ENCODE measurements at regions not wholly inside any gene's neighbourhood (a gene's known extent, or its start where the extent isn't known, plus 50 kb on each side); places are given as distances from the start of the nearest gene placed in this dataset.

DNA sequence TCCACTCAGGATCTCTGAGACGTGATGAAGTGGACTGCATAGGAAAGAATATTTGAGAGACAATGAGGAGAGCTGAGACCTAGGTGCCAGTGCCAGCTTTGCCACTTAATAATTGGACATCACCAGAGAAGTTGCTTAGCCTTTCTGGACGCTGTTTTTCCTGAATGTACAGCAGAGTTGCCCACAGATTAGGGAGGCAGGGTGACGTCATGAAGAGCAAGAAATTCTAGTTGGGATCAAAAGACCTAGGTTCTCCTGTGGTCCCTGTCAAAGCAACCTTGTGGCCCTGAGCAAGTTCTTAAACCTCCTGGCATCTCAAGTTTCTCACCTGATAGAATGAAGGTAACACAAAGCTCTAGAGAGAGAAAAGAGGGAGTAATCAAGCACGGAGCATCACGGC, 174.6 kb upstream of the TENM4 start:
- TF ChIP-seq, protein P1, sequence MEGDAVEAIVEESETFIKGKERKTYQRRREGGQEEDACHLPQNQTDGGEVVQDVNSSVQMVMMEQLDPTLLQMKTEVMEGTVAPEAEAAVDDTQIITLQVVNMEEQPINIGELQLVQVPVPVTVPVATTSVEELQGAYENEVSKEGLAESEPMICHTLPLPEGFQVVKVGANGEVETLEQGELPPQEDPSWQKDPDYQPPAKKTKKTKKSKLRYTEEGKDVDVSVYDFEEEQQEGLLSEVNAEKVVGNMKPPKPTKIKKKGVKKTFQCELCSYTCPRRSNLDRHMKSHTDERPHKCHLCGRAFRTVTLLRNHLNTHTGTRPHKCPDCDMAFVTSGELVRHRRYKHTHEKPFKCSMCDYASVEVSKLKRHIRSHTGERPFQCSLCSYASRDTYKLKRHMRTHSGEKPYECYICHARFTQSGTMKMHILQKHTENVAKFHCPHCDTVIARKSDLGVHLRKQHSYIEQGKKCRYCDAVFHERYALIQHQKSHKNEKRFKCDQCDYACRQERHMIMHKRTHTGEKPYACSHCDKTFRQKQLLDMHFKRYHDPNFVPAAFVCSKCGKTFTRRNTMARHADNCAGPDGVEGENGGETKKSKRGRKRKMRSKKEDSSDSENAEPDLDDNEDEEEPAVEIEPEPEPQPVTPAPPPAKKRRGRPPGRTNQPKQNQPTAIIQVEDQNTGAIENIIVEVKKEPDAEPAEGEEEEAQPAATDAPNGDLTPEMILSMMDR (IDR thresholded peaks at IDR 0.05; ENCODE audit: control extremely low read depth in 1 of 3, insufficient read depth in 1 of 3, low read depth in 1 of 3, low read length in 3 of 3): no peak
- TF ChIP-seq POLR2AphosphoS5 (IDR thresholded peaks at IDR 0.05; ENCODE audit: low read depth, low read length): no peak
- no peak for TF ChIP-seq TBP (IDR thresholded peaks at IDR 0.05; ENCODE audit: low read depth, low read length)
- TF ChIP-seq SP2 (IDR thresholded peaks at IDR 0.05; ENCODE audit: low read length): no peak
- no peak for TF ChIP-seq RAD21 (IDR thresholded peaks at IDR 0.05 in 1 of 2, conservative IDR thresholded peaks at IDR 0.05 in 1 of 2; ENCODE audit: low read depth in 2 of 2, low read length in 2 of 2)
- no peak for TF ChIP-seq GABPA (IDR thresholded peaks at IDR 0.05; ENCODE audit: borderline replicate concordance, insufficient read depth, low read length)
- no peak for TF ChIP-seq CHD2 (IDR thresholded peaks at IDR 0.05; ENCODE audit: low read length)
- no peak for TF ChIP-seq TAF1 (IDR thresholded peaks at IDR 0.05; ENCODE audit: low read depth, low read length)
- TF ChIP-seq ASH2L (IDR thresholded peaks at IDR 0.05; ENCODE audit: low read length): no peak
- no peak for TF ChIP-seq SP4 (IDR thresholded peaks at IDR 0.05; ENCODE audit: low read length)
- TF ChIP-seq SIN3A (conservative IDR thresholded peaks at IDR 0.05 in 1 of 2, IDR thresholded peaks at IDR 0.05 in 1 of 2; ENCODE audit: low read depth in 1 of 2, low read length in 2 of 2): no peak
- TF ChIP-seq POLR2A (IDR thresholded peaks at IDR 0.05; ENCODE audit: control extremely low read depth in 1 of 2, low read depth in 2 of 2, low read length in 2 of 2): no peak
- TF ChIP-seq EP300 (IDR thresholded peaks at IDR 0.05; ENCODE audit: borderline replicate concordance in 1 of 2, low read depth in 2 of 2, low read length in 2 of 2): no peak

All from H1 (cell line).